Neuronal stem cell (in vitro differentiated cells): ENCODE measurements at regions not wholly inside any gene's neighbourhood (a gene's known extent, or its start where the extent isn't known, plus 50 kb on each side); places are given as distances from the start of the nearest gene placed in this dataset.
"Not testable (repeated sequence)": the region's sequence is repeated elsewhere in the genome, so short reads cannot be mapped to it uniquely, and the experiment has no call there.

ENCODE experiments used
- DNase-seq: peaks from one replicate; pipeline ENCODE4 v3.0.0-alpha.2; 2013; ENCODE audit warnings: low spot score
- H2AFZ ChIP-seq: one replicate; pipeline ENCODE4 v1.6.1; 2013; ENCODE audit warnings: mild to moderate bottlenecking, low read length, inconsistent platforms
- H2AK5ac ChIP-seq: 2 replicates; pipeline ENCODE4 v1.6.1; 2013; ENCODE audit warnings: low read depth, mild to moderate bottlenecking, inconsistent platforms, low read length, moderate library complexity, mixed read lengths
- H2BK120ac ChIP-seq: 2 replicates; pipeline ENCODE4 v1.6.1; 2013; ENCODE audit warnings: low read depth, mild to moderate bottlenecking, inconsistent platforms, low read length, moderate library complexity, mixed read lengths
- H2BK12ac ChIP-seq: one replicate; pipeline ENCODE4 v1.6.1; 2013; ENCODE audit warnings: low read length, inconsistent platforms
- H2BK15ac ChIP-seq: 2 replicates; pipeline ENCODE4 v1.6.1; 2013; ENCODE audit warnings: mild to moderate bottlenecking, low read length, inconsistent platforms, mixed read lengths
- H2BK5ac ChIP-seq: one replicate; pipeline ENCODE4 v1.6.1; 2013; ENCODE audit warnings: inconsistent platforms, mild to moderate bottlenecking, low read length, moderate library complexity
- H3K14ac ChIP-seq: one replicate; pipeline ENCODE4 v1.6.1; 2013; ENCODE audit warnings: low read length, inconsistent platforms
- H3K18ac ChIP-seq: 2 replicates; pipeline ENCODE4 v1.6.1; 2013; ENCODE audit warnings: low read length, inconsistent platforms
- H3K23ac ChIP-seq: 2 replicates; pipeline ENCODE4 v1.6.1; 2013; ENCODE audit warnings: low read depth, mild to moderate bottlenecking, mixed read lengths, low read length, inconsistent platforms; ENCODE audit not compliant: poor library complexity
- H3K27ac ChIP-seq: replicated peaks from 3 replicates; pipeline ENCODE4 v1.5.1; 2013; ENCODE audit warnings: low read length, inconsistent platforms
- H3K27me3 ChIP-seq, 3 experiments: 2 replicates each; pipeline ENCODE4 v1.6.1; 2013; ENCODE audit warnings: low read length in 3 of 3, mild to moderate bottlenecking in 2 of 3, inconsistent platforms in 1 of 3, low read depth in 1 of 3, mixed read lengths in 1 of 3, moderate library complexity in 1 of 3; ENCODE audit not compliant: control insufficient read depth in 3 of 3, insufficient read depth in 3 of 3
- H3K36me3 ChIP-seq, 2 donors: replicated peaks in 1 of 2; 2 replicates each; pipeline ENCODE4 v1.6.1; 2013; ENCODE audit warnings: low read length in 2 of 2; ENCODE audit not compliant: control insufficient read depth in 2 of 2, insufficient read depth in 2 of 2
- H3K4ac ChIP-seq: 2 replicates; pipeline ENCODE4 v1.6.1; 2013; ENCODE audit warnings: inconsistent platforms, mild to moderate bottlenecking, low read length, moderate library complexity
- H3K4me1 ChIP-seq, 2 donors: 1 replicate in 1 of 2; 2 replicates in 1 of 2; pipeline ENCODE4 v1.6.1; 2013; ENCODE audit warnings: low read length in 2 of 2, low read depth in 1 of 2; ENCODE audit not compliant: control insufficient read depth in 2 of 2, insufficient read depth in 1 of 2
- H3K4me2 ChIP-seq: one replicate; pipeline ENCODE4 v1.6.1; 2013; ENCODE audit warnings: mild to moderate bottlenecking, low read length, inconsistent platforms; ENCODE audit not compliant: insufficient read depth, poor library complexity, severe bottlenecking
- H3K4me3 ChIP-seq, 2 donors: 2 replicates each; pipeline ENCODE4 v1.5.1; 2013; ENCODE audit warnings: low read length in 2 of 2, mild to moderate bottlenecking in 2 of 2, inconsistent platforms in 1 of 2, moderate library complexity in 1 of 2
- H3K79me1 ChIP-seq: one replicate; pipeline ENCODE4 v1.6.1; 2013; ENCODE audit warnings: low read depth, mild to moderate bottlenecking, inconsistent platforms, low read length, moderate library complexity
- H3K9ac ChIP-seq: one replicate; pipeline ENCODE4 v1.6.1; 2013; ENCODE audit warnings: mild to moderate bottlenecking, low read depth, low read length, inconsistent platforms; ENCODE audit not compliant: poor library complexity
- H3K9me3 ChIP-seq, 2 donors: replicated peaks in 1 of 2; 2 replicates each; pipeline versions ENCODE3 to v1.6.1; 2013; ENCODE audit warnings: low read length in 2 of 2, mild to moderate bottlenecking in 2 of 2, inconsistent platforms in 1 of 2, low read depth in 1 of 2, mixed read lengths in 1 of 2, moderate library complexity in 1 of 2; ENCODE audit not compliant: control insufficient read depth in 2 of 2, insufficient read depth in 1 of 2
- H4K8ac ChIP-seq: one replicate; pipeline ENCODE4 v1.6.1; 2013; ENCODE audit warnings: low read depth, mild to moderate bottlenecking, inconsistent platforms, low read length, moderate library complexity
- H4K91ac ChIP-seq: one replicate; pipeline ENCODE4 v1.6.1; 2013; ENCODE audit warnings: low read length, low read depth, mild to moderate bottlenecking, inconsistent platforms; ENCODE audit not compliant: poor library complexity
- WGBS, 2 donors: extraction: QIAGEN DNeasy Blood & Tissue Kit; methylation state at CpG; one replicate each; pipeline ENCODE4 v1.1.7; 2013; ENCODE audit warnings: missing lambda C conversion rate in 2 of 2, mixed read lengths in 1 of 2; ENCODE audit not compliant: insufficient read length in 2 of 2, insufficient replicate concordance in 1 of 2; ENCODE audit errors: extremely low coverage in 2 of 2; 5-methylcytosine and 5-hydroxymethylcytosine counted together

GRCh38 chr22:12541412-12542170 lies 2986.4 kb upstream of the OR11H1 start:
- WGBS, 2 donors: no CpG with 5 or more reads among the region's 10 CpGs
- H2BK15ac ChIP-seq, H3K4ac ChIP-seq, H3K27ac ChIP-seq, H3K4me2 ChIP-seq, H3K27me3 ChIP-seq, H3K18ac ChIP-seq, H4K91ac ChIP-seq, H2BK120ac ChIP-seq, H3K79me1 ChIP-seq, H3K36me3 ChIP-seq, H3K4me3 ChIP-seq, DNase-seq, H4K8ac ChIP-seq, H2BK5ac ChIP-seq, H3K23ac ChIP-seq, H3K9ac ChIP-seq, H3K14ac ChIP-seq, H2BK12ac ChIP-seq, H2AFZ ChIP-seq, H3K9me3 ChIP-seq, H3K4me1 ChIP-seq, H2AK5ac ChIP-seq: not testable (repeated sequence)

DNA sequence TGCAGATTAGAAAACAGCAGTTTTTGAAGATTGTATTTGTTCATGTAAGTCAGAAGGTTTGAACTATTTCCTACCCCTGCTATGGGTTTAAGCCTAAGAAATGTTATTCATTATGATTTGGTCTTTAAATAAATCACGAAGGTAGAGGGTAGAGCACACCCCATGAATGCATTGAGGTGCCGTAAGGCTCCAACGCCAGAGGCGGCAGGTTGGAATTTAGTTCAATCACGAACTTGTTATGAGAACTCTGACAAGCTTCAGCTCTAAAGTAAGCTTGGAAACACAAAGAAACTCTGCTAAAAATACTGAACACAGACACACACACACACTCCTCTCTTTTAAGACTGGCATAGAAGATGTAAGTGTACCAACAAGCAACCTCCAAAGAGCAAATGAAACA lies 2974.6 kb upstream of the OR11H1 start:
- H3K9me3 ChIP-seq, H2BK15ac ChIP-seq, H3K79me1 ChIP-seq, H3K27me3 ChIP-seq, H3K14ac ChIP-seq, H3K4ac ChIP-seq, H3K4me1 ChIP-seq, H3K4me3 ChIP-seq, H3K9ac ChIP-seq, H2BK120ac ChIP-seq, H3K27ac ChIP-seq, H2AK5ac ChIP-seq, H3K36me3 ChIP-seq, H3K18ac ChIP-seq, DNase-seq, H4K8ac ChIP-seq, H3K23ac ChIP-seq, H2AFZ ChIP-seq, H3K4me2 ChIP-seq, H2BK12ac ChIP-seq, H4K91ac ChIP-seq, H2BK5ac ChIP-seq: not testable (repeated sequence)
- WGBS, 2 donors: no CpG with 5 or more reads among the region's 5 CpGs

DNA sequence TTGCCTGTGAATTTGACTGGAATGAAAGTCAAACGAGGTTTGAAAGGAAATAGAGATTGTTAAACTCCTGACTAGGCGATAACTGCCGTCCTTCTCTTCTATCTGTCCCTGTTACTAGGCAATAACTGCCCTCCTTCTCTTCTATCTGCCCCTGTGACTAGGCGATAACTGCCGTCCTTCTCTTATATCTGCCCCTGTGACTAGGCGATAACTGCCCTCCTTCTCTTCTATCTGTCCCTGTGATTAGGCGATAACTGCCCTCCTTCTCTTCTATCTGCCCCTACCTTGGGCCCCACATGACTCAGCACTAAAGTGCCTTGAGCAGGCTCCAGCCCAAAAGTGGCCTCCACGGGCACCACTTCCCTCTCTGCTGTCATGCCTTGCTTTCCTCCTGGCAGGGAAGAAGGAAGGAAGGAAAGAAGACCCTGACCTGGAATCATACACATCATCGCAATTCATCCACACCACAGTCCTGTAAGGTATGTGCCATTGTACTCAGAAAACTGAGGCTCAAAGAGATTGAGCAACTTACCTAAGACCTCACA lies 2973.3 kb upstream of the OR11H1 start:
- H2BK5ac ChIP-seq, H3K27ac ChIP-seq, H3K27me3 ChIP-seq, H2AK5ac ChIP-seq, H3K4me3 ChIP-seq, H4K91ac ChIP-seq, H2BK12ac ChIP-seq, H3K79me1 ChIP-seq, DNase-seq, H2AFZ ChIP-seq, H3K9ac ChIP-seq, H3K4me1 ChIP-seq, H2BK120ac ChIP-seq, H2BK15ac ChIP-seq, H3K4me2 ChIP-seq, H3K4ac ChIP-seq, H3K9me3 ChIP-seq, H4K8ac ChIP-seq, H3K18ac ChIP-seq, H3K36me3 ChIP-seq, H3K14ac ChIP-seq, H3K23ac ChIP-seq: not testable (repeated sequence)
- WGBS, 2 donors: no CpG with 5 or more reads among the region's 9 CpGs

- H3K4me3 ChIP-seq: not testable (repeated sequence)
Observed at GRCh38 chr22:12571500-12571899, 2956.5 kb upstream of the OR11H1 start.

More at GRCh38 chr22:12571500-12571899, 2956.5 kb upstream of the OR11H1 start:
- H3K14ac ChIP-seq, H2BK12ac ChIP-seq, DNase-seq, H3K4me1 ChIP-seq, H3K18ac ChIP-seq, H2AK5ac ChIP-seq, H2AFZ ChIP-seq, H4K91ac ChIP-seq, H3K23ac ChIP-seq, H2BK5ac ChIP-seq, H3K9ac ChIP-seq, H3K79me1 ChIP-seq, H3K36me3 ChIP-seq, H3K4ac ChIP-seq, H3K27ac ChIP-seq, H3K9me3 ChIP-seq, H2BK15ac ChIP-seq, H4K8ac ChIP-seq, H3K4me2 ChIP-seq, H3K27me3 ChIP-seq, H2BK120ac ChIP-seq: not testable (repeated sequence)
